GM23338 (cell line): ENCODE measurements at regions not wholly inside any gene's neighbourhood (a gene's known extent, or its start where the extent isn't known, plus 50 kb on each side); places are given as distances from the start of the nearest gene placed in this dataset.

Source experiments
- ATAC-seq: fragments of 200-7000 bp; cut with Tn5 transposase; 3 replicates; pipeline ENCODE4 v1.9.1; 2020
- DNase-seq: peaks from one replicate; pipeline ENCODE4 v3.0.0-alpha.2; 2015; ENCODE audit warnings: low spot score
- H2AFZ ChIP-seq: fragments of 200-600 bp; sonication (generic); 2 replicates; pipeline ENCODE4 v1.8.0; 2016; ENCODE audit warnings: antibody characterized with exemption, mild to moderate bottlenecking, moderate library complexity
- H3F3A ChIP-seq: fragments of 200-600 bp; sonication (generic); replicated peaks from 2 replicates; pipeline ENCODE4 v1.8.0; 2017; ENCODE audit warnings: antibody characterized with exemption, mixed run types, low read depth
- H3K27ac ChIP-seq: fragments of 200-600 bp; sonication (generic); 2 replicates; pipeline ENCODE4 v1.6.1; 2016; ENCODE audit warnings: low read depth
- H3K27me3 ChIP-seq: fragments of 200-600 bp; sonication (generic); 2 replicates; pipeline ENCODE4 v1.8.0; 2016; ENCODE audit warnings: mild to moderate bottlenecking, mixed run types, moderate library complexity; ENCODE audit not compliant: insufficient read depth
- H3K36me3 ChIP-seq: fragments of 200-600 bp; sonication (generic); 2 replicates; pipeline ENCODE4 v1.8.0; 2016; ENCODE audit warnings: mild to moderate bottlenecking; ENCODE audit not compliant: insufficient read depth
- H3K4me1 ChIP-seq: fragments of 200-600 bp; sonication (generic); 2 replicates; pipeline ENCODE4 v1.8.0; 2016; ENCODE audit warnings: mild to moderate bottlenecking, moderate library complexity; ENCODE audit not compliant: insufficient read depth
- H3K4me2 ChIP-seq: fragments of 200-600 bp; sonication (generic); 2 replicates; pipeline ENCODE4 v1.7.1; 2017; ENCODE audit warnings: mixed run types
- H3K4me3 ChIP-seq: fragments of 200-600 bp; sonication (generic); 2 replicates; pipeline ENCODE4 v1.6.1; 2016; ENCODE audit warnings: mixed run types
- H3K79me2 ChIP-seq: fragments of 200-600 bp; sonication (generic); replicated peaks from 2 replicates; pipeline ENCODE4 v1.8.0; 2017; ENCODE audit warnings: mild to moderate bottlenecking; ENCODE audit not compliant: insufficient read depth
- H3K9me2 ChIP-seq: fragments of 200-600 bp; sonication (generic); 2 replicates; pipeline ENCODE4 v1.8.0; 2017; ENCODE audit not compliant: insufficient read depth
- H4K20me1 ChIP-seq: fragments of 200-600 bp; sonication (generic); replicated peaks from 2 replicates; pipeline ENCODE4 v1.8.0; 2017; ENCODE audit warnings: mild to moderate bottlenecking; ENCODE audit not compliant: insufficient read depth
- H3K27ac Mint-ChIP-seq: 2 replicates; pipeline ENCODE4 v1.8.0; 2020; ENCODE audit warnings: inconsistent platforms, mild to moderate bottlenecking, moderate library complexity, mixed read lengths
- H3K27me3 Mint-ChIP-seq: 3 replicates; pipeline ENCODE4 v1.8.0; 2022; ENCODE audit warnings: low read depth, mild to moderate bottlenecking, moderate library complexity, mixed read lengths, inconsistent platforms; ENCODE audit not compliant: insufficient read depth, poor library complexity
- H3K36me3 Mint-ChIP-seq: 3 replicates; pipeline ENCODE4 v1.8.0; 2021; ENCODE audit warnings: low read depth, mild to moderate bottlenecking, inconsistent platforms, moderate library complexity, mixed read lengths
- H3K4me1 Mint-ChIP-seq: 3 replicates; pipeline ENCODE4 v1.8.0; 2020; ENCODE audit warnings: mild to moderate bottlenecking, inconsistent platforms, mixed read lengths
- H3K4me3 Mint-ChIP-seq: 3 replicates; pipeline ENCODE4 v1.8.0; 2021; ENCODE audit warnings: moderate library complexity, mild to moderate bottlenecking, inconsistent platforms, mixed read lengths
- H3K9me3 Mint-ChIP-seq: 3 replicates; pipeline ENCODE4 v1.8.0; 2020; ENCODE audit warnings: moderate library complexity, mild to moderate bottlenecking, inconsistent platforms, mixed read lengths
- CREB1 ChIP-seq: fragments of 250-450 bp; sonication (Bioruptor Pico); IDR thresholded peaks from 2 replicates; pipeline ENCODE4 v1.5.0; 2020; ENCODE audit warnings: low read depth, mild to moderate bottlenecking, moderate library complexity
- EZH2 ChIP-seq: fragments of 200-600 bp; sonication (generic); IDR thresholded peaks from one replicate; pipeline ENCODE4 v1.8.0; 2017; ENCODE audit warnings: antibody characterized with exemption, mild to moderate bottlenecking, low read depth; ENCODE audit not compliant: unreplicated experiment
- EZH2phosphoT487 ChIP-seq: fragments of 200-600 bp; sonication (generic); IDR thresholded peaks from one replicate; pipeline ENCODE4 v1.8.1; 2018; ENCODE audit warnings: antibody characterized with exemption; ENCODE audit not compliant: unreplicated experiment
- POLR2AphosphoS5 ChIP-seq: IDR thresholded peaks from 2 replicates; pipeline ENCODE4 v1.6.1; 2016; ENCODE audit warnings: antibody characterized with exemption, low read depth
- STAT1 ChIP-seq: IDR thresholded peaks from one replicate; pipeline ENCODE4 v1.6.1; 2016; ENCODE audit warnings: antibody characterized with exemption; ENCODE audit not compliant: unreplicated experiment
- ZNF331 ChIP-seq: fragments of 250-450 bp; sonication (Bioruptor Pico); IDR thresholded peaks from 2 replicates; pipeline ENCODE4 v1.5.0; 2020; ENCODE audit warnings: low read depth, mild to moderate bottlenecking, moderate library complexity
- ZNF462 ChIP-seq: fragments of 250-450 bp; sonication (Bioruptor Pico); IDR thresholded peaks from 2 replicates; pipeline ENCODE4 v1.5.0; 2020; ENCODE audit warnings: mild to moderate bottlenecking, moderate library complexity

GRCh38 chr11:38543986-38544385, 1946.0 kb upstream of the RAG2 start:
- Mint-ChIP-seq H3K9me3 (no peaks in the 10 kb centered on the region), H3K4me1 (peaks cover 2% of the 10 kb centered on the region; the same call in 1 of the 3 replicates), H3K27me3 (no peaks in the 10 kb centered on the region), H3K36me3 (no peaks in the 10 kb centered on the region), H3K27ac (no peak overlapping the region; the same call in 1 of the 2 replicates), H3K4me3 (no peak overlapping the region)
- no peak for DNase-seq
- Histone ChIP-seq H4K20me1 (no peaks in the 10 kb centered on the region), H3K27me3 (no peaks in the 10 kb centered on the region), H3K4me3 (no peak overlapping the region), H3K27ac (no peak overlapping the region), H3K9me2 (no peaks in the 10 kb centered on the region), H3F3A (no peaks in the 10 kb centered on the region), H3K79me2 (no peaks in the 10 kb centered on the region), H2AFZ (no peak overlapping the region), H3K4me2 (no peak overlapping the region), H3K36me3 (0 out of 2 replicates have a peak, but pooled peaks cover 6% of the 10 kb centered on the region), H3K4me1 (no peaks in the 10 kb centered on the region)
- TF ChIP-seq CREB1 (CRISPR knock-in tag): no peak
- ATAC-seq: no peak

GRCh38 chr11:38543311-38543710, 1945.3 kb upstream of the RAG2 start:
- no peaks in the 10 kb centered on the region for H3K36me3 Mint-ChIP-seq
- H3K27ac Mint-ChIP-seq: no peak overlapping the region
- H3K36me3 ChIP-seq: 0 out of 2 replicates have a peak, but pooled peaks cover 6% of the 10 kb centered on the region
- ATAC-seq: no peak
- no peak for TF ChIP-seq ZNF331
- no peak for TF ChIP-seq STAT1
- no peak for TF ChIP-seq EZH2
- no peaks in the 10 kb centered on the region for H3K9me3 Mint-ChIP-seq
- H2AFZ ChIP-seq: no peak overlapping the region
- no peaks in the 10 kb centered on the region for H3K79me2 ChIP-seq
- peaks cover 2% of the 10 kb centered on the region; the same call in 1 of the 3 replicates for H3K4me1 Mint-ChIP-seq
- no peaks in the 10 kb centered on the region for H3K27me3 Mint-ChIP-seq
- no peaks in the 10 kb centered on the region for H3K27me3 ChIP-seq
- no peaks in the 10 kb centered on the region for H4K20me1 ChIP-seq
- no peaks in the 10 kb centered on the region for H3K9me2 ChIP-seq
- no peaks in the 10 kb centered on the region for H3K4me1 ChIP-seq
- H3K4me3 ChIP-seq: no peak overlapping the region
- no peak overlapping the region for H3K27ac ChIP-seq
- no peak overlapping the region for H3K4me3 Mint-ChIP-seq
- no peaks in the 10 kb centered on the region for H3F3A ChIP-seq
- H3K4me2 ChIP-seq: no peak overlapping the region
- no peak for DNase-seq

GRCh38 chr11:38538866-38539680, 1941.0 kb upstream of the RAG2 start:
- no peaks in the 10 kb centered on the region for H4K20me1 ChIP-seq
- H3K79me2 ChIP-seq: no peaks in the 10 kb centered on the region
- H3K4me2 ChIP-seq: no peak overlapping the region
- no peak for ATAC-seq
- DNase-seq: no peak
- no peak overlapping the region for H3K27ac ChIP-seq
- no peak overlapping the region for H3K4me3 ChIP-seq
- H2AFZ ChIP-seq: no peak overlapping the region
- peaks cover 10% of the 10 kb centered on the region; the same call in 2 of the 3 replicates for H3K9me3 Mint-ChIP-seq
- no peak overlapping the region for H3K4me3 Mint-ChIP-seq
- H3K4me1 Mint-ChIP-seq: peaks cover 2% of the 10 kb centered on the region; the same call in 1 of the 3 replicates
- no peaks in the 10 kb centered on the region for H3F3A ChIP-seq
- H3K9me2 ChIP-seq: no peaks in the 10 kb centered on the region
- peaks cover 4% of the 10 kb centered on the region for H3K27me3 Mint-ChIP-seq
- no peak overlapping the region for H3K27ac Mint-ChIP-seq
- H3K4me1 ChIP-seq: no peaks in the 10 kb centered on the region
- peaks cover 13% of the 10 kb centered on the region; the same call in 2 of the 3 replicates for H3K36me3 Mint-ChIP-seq
- no peaks in the 10 kb centered on the region; the same call in 1 of the 2 replicates for H3K36me3 ChIP-seq
- no peaks in the 10 kb centered on the region for H3K27me3 ChIP-seq
- TF ChIP-seq EZH2 (no peak), EZH2phosphoT487 (no peak), ZNF331 (no peak), ZNF462 (CRISPR knock-in tag) (no peak), POLR2AphosphoS5 (no peak)
